Neural cell (in vitro differentiated cells): ENCODE measurements at regions not wholly inside any gene's neighbourhood (a gene's known extent, or its start where the extent isn't known, plus 50 kb on each side); places are given as distances from the start of the nearest gene placed in this dataset.

Experiments
- CTCF ChIP-seq: fragments of 450-650 bp; IDR thresholded peaks from 2 replicates; pipeline ENCODE4 v1.5.1; 2014; ENCODE audit warnings: antibody characterized with exemption, mild to moderate bottlenecking, moderate library complexity; ENCODE audit not compliant: poor library complexity, severe bottlenecking
- POLR2AphosphoS5 ChIP-seq: IDR thresholded peaks from 2 replicates; pipeline ENCODE4 v1.6.1; 2012
- RAD21 ChIP-seq: fragments of 450-650 bp; conservative IDR thresholded peaks from 2 replicates; pipeline ENCODE4 v1.6.1; 2014; ENCODE audit warnings: antibody characterized with exemption, mild to moderate bottlenecking, moderate library complexity

GRCh38 chr3:14273901-14274611 lies 95.4 kb downstream of the LSM3 start:
- no peak for TF ChIP-seq RAD21
- TF ChIP-seq CTCF = no peak
- no peak for TF ChIP-seq POLR2AphosphoS5
